HG02571 (cell line): ENCODE measurements at regions not wholly inside any gene's neighbourhood (a gene's known extent, or its start where the extent isn't known, plus 50 kb on each side); places are given as distances from the start of the nearest gene placed in this dataset.
"Not testable (repeated sequence)": the region's sequence is repeated elsewhere in the genome, so short reads cannot be mapped to it uniquely, and the experiment has no call there.

Source experiments
- ATAC-seq: cut with Tn5 transposase; IDR thresholded peaks from one replicate; pipeline ENCODE4 v1.9.1; 2021; ENCODE audit warnings: mild to moderate bottlenecking, moderate library complexity; ENCODE audit not compliant: unreplicated experiment

DNA sequence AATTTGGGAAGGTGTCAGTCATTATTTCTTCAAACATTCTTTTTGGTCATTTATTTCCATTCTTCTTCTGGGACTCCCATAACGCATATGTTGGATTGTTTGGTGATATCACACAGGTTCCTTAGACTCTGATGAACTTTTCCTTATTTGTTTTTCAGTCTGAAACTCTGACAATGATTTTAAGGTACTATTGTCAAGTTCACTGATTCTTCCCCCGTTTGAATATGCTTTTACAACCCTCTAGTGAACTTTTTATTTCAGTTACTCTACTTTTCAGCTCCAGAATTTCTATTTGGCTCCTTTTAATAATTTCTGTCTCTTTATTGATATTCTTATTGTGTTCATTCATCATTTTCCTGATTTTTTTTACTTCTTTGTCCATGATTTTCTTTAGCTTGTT, 92.5 kb upstream of the RORB start:
- ATAC-seq = no peak

DNA sequence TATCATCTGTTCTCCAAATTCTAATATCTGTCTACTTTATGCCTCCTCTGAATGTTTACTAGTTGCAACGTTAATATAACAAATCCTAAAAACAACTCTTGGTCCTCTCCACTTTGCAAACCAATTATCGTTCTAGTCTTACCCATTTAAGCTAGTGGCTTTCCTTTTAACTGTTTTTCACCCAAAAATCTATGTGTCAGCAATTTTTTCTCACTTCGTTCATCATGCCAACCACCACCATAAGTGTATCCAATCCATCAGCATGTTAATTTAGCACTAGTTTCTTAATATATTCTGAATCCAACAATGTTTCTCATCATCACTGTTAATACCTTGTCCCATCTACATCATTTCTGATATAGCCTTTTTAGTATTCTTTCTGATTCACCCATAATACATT, 90.0 kb upstream of the RORB start:
- ATAC-seq = no peak

DNA sequence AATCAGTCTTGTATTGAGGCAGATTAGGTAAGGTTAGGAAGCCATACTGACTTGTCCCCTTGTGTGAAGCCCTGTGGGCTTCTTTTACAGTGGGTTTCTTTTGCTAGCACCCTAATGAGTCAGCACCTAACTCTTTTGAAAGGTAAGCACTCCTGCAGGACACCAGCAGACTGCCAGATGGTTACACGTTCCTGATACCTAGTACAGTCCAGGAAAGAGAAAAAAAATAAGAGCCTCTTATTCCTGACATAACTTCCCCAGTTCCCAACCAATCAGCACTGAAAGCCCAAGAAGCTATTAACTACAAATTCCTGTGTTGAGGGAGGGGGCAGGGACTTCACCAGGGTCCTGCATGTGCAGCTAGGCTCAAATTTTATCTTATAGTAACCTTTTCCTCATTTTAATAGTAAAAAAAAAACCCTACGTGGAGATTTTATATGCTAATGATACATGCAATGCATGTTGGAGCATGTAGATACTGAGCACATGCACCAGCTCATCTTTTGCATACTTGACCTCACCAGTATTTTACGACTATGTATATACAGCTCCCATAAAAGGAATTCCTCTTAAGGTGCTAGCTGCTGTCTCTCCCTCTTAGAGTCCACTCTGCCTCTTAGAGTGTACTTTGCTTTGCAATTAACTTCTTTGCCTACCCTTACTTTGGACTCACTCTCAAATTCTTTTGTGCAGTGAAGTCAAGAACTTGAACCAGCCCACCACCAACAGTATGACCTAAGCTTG, 84.7 kb upstream of the RORB start:
- ATAC-seq = no peak

DNA sequence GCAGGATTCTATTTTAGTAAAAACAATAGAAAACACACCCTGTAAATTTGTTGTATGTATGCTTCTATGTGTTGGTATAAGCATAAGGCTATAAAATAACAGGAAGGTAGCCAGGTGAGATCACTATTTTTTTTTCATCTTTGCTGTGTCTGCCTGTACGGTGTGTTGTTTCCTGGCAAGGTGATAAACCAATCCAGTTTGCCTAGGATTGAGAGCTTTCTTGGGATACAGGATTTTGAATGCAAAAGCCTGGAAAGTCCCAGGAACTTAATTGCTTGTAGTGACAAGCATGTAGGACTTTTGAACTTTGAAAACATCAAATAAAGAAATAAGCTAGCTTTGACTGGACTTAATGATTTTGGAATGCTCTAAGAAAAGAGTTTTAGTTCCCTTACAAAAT, 83.3 kb upstream of the RORB start:
- no peak for ATAC-seq

DNA sequence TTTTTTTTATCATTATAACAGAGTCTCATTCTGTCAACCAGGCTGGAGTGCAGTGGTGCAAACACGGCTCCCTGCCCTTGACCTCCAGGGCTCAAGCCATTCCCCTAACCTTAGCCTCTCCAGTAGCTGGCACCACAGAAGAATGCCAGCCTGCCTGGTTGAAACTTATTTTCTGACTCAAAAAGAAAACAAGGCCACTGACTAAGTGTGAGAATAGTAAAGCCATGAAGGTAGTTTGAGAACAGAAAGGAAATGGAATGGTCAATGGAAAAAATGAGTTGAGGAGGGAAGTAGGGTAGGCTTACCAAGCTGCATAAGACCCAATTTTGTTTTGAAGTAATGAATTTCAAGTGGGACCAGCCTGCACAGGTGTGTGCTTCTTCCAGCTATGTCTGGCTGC, 82.8 kb upstream of the RORB start:
- ATAC-seq = no peak

DNA sequence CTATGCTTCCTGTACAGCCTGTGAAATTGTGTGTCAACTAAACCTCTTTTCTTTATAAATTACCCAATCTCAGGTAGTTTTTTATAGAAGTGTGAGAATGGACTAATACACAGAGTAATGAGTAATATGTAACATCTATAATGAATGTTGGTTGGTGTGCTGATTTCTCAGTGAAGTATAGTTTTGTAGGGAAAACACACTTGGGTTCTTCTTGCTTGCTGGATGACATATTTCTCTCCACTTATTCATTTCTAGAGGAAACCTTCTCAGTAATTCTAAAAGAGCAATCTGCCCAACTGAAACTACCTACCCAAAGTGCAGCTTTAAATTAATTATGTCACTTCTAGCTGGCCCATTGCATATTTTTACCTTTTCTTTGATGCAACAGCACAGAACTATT, 81.1 kb upstream of the RORB start:
- no peak for ATAC-seq

DNA sequence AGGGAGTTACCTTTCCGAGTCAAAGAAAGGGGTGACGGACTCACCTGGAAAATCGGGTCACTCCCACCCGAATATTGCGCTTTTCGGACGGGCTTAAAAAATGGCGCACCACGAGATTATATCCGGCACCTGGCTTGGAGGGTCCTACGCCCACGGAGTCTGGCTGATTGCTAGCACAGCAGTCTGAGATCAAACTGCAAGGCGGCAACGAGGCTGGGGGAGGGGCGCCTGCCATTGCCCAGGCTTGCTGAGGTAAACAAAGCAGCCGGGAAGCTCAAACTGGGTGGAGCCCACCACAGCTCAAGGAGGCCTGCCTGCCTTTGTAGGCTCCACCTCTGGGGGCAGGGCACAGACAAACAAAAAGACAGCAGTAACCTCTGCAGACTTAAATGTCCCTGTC, 72.6 kb upstream of the RORB start:
- ATAC-seq = not testable (repeated sequence)

DNA sequence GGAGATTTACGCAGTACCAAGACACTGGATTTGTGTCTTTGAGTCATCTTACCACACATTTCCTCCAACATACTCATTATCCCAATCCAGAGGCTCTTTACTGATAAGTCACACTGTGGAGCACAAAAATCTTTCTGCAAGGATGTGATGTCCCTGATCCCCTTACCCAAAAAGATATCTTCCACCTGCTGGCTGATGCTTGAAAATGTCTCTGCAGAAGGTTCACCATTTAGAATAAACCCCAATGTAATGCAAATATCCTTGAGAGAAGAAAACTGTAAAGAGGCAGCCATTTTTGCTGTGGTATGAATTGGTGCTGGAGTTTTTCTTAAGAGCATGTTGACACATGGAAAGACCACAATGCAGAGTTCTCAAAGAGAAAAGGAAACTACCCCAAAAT, 65.7 kb upstream of the RORB start:
- no peak for ATAC-seq

DNA sequence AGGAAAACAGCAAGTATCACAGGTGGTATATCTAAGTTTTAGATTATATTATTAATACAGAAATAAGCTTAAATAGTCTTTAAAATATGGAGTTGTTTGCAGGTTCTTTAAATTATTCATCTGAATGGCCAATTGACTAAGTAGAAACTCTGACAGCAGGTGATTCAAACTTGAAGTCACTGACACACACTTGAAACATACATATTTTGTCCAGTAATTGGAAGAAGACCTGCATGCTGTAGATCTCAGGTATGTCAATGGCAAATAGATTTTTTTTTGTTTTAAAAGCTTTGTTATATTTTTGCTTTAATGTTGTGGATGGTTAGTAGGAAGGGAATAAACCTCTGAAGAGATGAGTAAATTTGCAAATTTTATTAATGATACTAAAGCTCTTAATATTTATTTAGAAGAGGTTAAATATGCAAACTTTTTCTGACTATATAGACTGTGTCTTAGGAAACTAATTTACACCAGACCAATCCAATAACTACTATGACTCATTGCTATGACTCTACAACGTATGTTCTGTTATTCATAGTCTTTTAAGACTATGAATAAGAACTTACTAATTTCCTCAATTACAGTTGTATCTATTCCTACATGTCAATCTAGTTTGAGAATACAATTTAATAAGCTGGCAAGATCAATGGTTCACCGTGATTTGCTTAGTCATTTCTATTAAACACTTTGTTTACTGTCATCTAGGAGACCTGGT, 53.9 kb upstream of the RORB start:
- no peak for ATAC-seq

DNA sequence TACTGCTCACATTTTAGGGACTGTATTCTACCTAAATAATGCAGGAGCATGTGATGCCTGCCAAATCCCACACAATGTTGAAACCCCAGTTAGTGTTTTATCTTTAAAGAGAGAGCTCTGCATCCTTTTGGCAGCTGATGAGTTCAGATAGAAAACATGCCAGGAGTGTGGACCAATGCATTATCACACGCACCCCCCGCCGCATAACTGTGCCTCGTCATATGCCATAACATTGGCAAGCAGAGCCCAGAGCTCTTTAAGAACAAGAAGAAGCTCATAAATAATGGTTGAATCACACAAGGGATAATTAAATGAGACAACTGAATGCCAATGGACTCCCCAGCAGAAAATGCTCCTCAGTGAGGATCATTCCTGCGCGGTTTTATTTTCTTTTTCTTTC, 52.8 kb upstream of the RORB start:
- ATAC-seq = no peak
